ENCODE measurements at regions not wholly inside any gene's neighbourhood (a gene's known extent, or its start where the extent isn't known, plus 50 kb on each side); places are given as distances from the start of the nearest gene placed in this dataset.

DNA sequence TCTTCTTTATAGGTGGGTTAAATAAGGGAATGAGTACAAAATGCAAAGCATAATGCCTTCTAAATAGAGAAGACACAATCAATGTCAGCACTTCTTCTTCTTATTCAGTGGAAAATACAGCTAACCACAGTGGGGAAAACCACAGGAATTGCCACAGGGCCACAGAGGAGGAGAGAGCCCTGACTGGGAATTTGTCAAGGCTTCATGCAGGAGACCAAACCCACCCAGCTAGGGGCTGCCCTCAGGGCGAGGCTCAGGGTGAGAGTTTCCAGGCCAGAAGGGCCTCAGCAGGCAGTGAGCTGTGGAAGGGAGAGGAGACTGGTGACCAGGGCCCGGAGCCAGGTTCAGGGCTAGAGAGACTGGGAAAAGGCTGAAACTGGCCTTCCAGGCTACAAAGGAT is 279.1 kb downstream of the MSX2 start:
- no peaks in the 10 kb centered on the region for H3K9me1 ChIP-seq (ENCODE audit: insufficient read depth, low read length)
- H3K9me3 ChIP-seq (ENCODE audit: control insufficient read depth, insufficient read depth, low read length) = peaks cover 2% of the 10 kb centered on the region; the same call in 1 of the 2 replicates
- H3K27me3 ChIP-seq (ENCODE audit: control insufficient read depth, insufficient read depth, low read length) = no peaks in the 10 kb centered on the region
- intact Hi-C loops (cut with micrococcal nuclease) (no loop called here), in situ Hi-C loops (cut with MboI; ENCODE audit: low sequenced_read_pairs) (no loop called here), dilution Hi-C loops (cut with HindIII; ENCODE audit: low sequenced_read_pairs, unreplicated experiment) (no loop called here)
- H3K4me3 ChIP-seq (ENCODE audit: insufficient read depth, low read depth, low read length) = no peak overlapping the region
- DNase-seq (no peak), ATAC-seq (ENCODE audit: low read depth) (no peak)
- no peak overlapping the region for H4K91ac ChIP-seq (ENCODE audit: insufficient read depth, low read depth, low read length)
- ChIA-PET CTCF (no interaction called here), POLR2A (ENCODE audit: unreplicated experiment) (no interaction called here)
- TF ChIP-seq SMC3 (IDR thresholded peaks at IDR 0.05; ENCODE audit: low read depth, low read length) (no peak), FOS (IDR thresholded peaks at IDR 0.05; ENCODE audit: low read depth, low read length) (no peak), RFX5 (IDR thresholded peaks at IDR 0.05; ENCODE audit: low read depth, low read length) (no peak), RCOR1 (IDR thresholded peaks at IDR 0.05; ENCODE audit: insufficient replicate concordance, low read length) (no peak), MXI1 (IDR thresholded peaks at IDR 0.05; ENCODE audit: borderline replicate concordance, low read depth, low read length) (no peak), MAFK (IDR thresholded peaks at IDR 0.05; ENCODE audit: low read depth, low read length) (no peak), NFE2L2 (IDR thresholded peaks at IDR 0.05; ENCODE audit: low read depth, low read length) (no peak), CHD1 (IDR thresholded peaks at IDR 0.05; ENCODE audit: low read depth, low read length) (no peak), BHLHE40 (IDR thresholded peaks at IDR 0.05; ENCODE audit: low read depth, low read length) (no peak)
- TF ChIP-seq, protein P1, sequence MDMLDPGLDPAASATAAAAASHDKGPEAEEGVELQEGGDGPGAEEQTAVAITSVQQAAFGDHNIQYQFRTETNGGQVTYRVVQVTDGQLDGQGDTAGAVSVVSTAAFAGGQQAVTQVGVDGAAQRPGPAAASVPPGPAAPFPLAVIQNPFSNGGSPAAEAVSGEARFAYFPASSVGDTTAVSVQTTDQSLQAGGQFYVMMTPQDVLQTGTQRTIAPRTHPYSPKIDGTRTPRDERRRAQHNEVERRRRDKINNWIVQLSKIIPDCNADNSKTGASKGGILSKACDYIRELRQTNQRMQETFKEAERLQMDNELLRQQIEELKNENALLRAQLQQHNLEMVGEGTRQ (IDR thresholded peaks at IDR 0.05; ENCODE audit: low read depth, low read length) = no peak
- TF ChIP-seq, protein P2, sequence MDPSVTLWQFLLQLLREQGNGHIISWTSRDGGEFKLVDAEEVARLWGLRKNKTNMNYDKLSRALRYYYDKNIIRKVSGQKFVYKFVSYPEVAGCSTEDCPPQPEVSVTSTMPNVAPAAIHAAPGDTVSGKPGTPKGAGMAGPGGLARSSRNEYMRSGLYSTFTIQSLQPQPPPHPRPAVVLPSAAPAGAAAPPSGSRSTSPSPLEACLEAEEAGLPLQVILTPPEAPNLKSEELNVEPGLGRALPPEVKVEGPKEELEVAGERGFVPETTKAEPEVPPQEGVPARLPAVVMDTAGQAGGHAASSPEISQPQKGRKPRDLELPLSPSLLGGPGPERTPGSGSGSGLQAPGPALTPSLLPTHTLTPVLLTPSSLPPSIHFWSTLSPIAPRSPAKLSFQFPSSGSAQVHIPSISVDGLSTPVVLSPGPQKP (IDR thresholded peaks at IDR 0.05; ENCODE audit: borderline replicate concordance, low read depth, low read length) = no peak
- H4K20me1 ChIP-seq (ENCODE audit: insufficient read depth, low read length) = no peaks in the 10 kb centered on the region
- no peak overlapping the region for H3K23ac ChIP-seq (ENCODE audit: low read depth, low read length)
- no peak overlapping the region for H2AK9ac ChIP-seq (replicated peaks; ENCODE audit: low read depth, low read length, poor library complexity)
- no peak overlapping the region for H2BK20ac ChIP-seq (ENCODE audit: low read depth, low read length)
- no peaks in the 10 kb centered on the region for H3K79me1 ChIP-seq (ENCODE audit: low read depth in 1 of 2, low read length in 2 of 2)
- H2BK15ac ChIP-seq (ENCODE audit: low read depth, low read length) = no peak overlapping the region
- H3K18ac ChIP-seq (ENCODE audit: low read depth, low read length) = no peak overlapping the region
- no peak overlapping the region for H3K27ac ChIP-seq (ENCODE audit: insufficient read depth, low read length)
- H3K4ac ChIP-seq (ENCODE audit: low read depth, low read length) = no peak overlapping the region
- 0% methylated on average over 1 of the region's 2 CpGs; no CpG with 5 or more reads in 1 of the 2 experiments for WGBS, 2 experiments (ENCODE audit: extremely low coverage in 2 of 2, insufficient read length in 1 of 2)
- H4K8ac ChIP-seq (ENCODE audit: low read depth in 2 of 2, low read length in 2 of 2) = no peak overlapping the region
- no peak overlapping the region for H2AFZ ChIP-seq (replicated peaks; ENCODE audit: low read length, poor library complexity)
- no peak overlapping the region for H3K14ac ChIP-seq (replicated peaks; ENCODE audit: low read depth, low read length)
- H3K4me1 ChIP-seq (ENCODE audit: control insufficient read depth, insufficient read depth, low read length) = no peaks in the 10 kb centered on the region
- H2BK120ac ChIP-seq (ENCODE audit: low read depth, low read length) = no peak overlapping the region
- no peak overlapping the region for H4K5ac ChIP-seq (ENCODE audit: low read depth, low read length)
- no peak overlapping the region for H3K9ac ChIP-seq (ENCODE audit: low read depth, low read length)
- BruUV-seq (replicated peaks) = no TSS peak
- H3K56ac ChIP-seq (ENCODE audit: extremely low read depth, insufficient read depth, low read length) = no peak overlapping the region
- no peak overlapping the region for H2AK5ac ChIP-seq (ENCODE audit: low read depth, low read length)
- H3K4me2 ChIP-seq (ENCODE audit: low read depth, low read length) = no peak overlapping the region
- H3K36me3 ChIP-seq (ENCODE audit: control insufficient read depth, insufficient read depth, low read length) = no peaks in the 10 kb centered on the region
- H2BK5ac ChIP-seq (ENCODE audit: low read depth, low read length, poor library complexity, severe bottlenecking) = no peak overlapping the region
